ENCODE measurements at regions not wholly inside any gene's neighbourhood (a gene's known extent, or its start where the extent isn't known, plus 50 kb on each side); places are given as distances from the start of the nearest gene placed in this dataset.
"Not testable (repeated sequence)": the region's sequence is repeated elsewhere in the genome, so short reads cannot be mapped to it uniquely, and the experiment has no call there.

- Histone ChIP-seq H3K27ac (no peak overlapping the region), H3K36me3 (ENCODE audit: insufficient read depth, low read length) (no peaks in the 10 kb centered on the region), H3K9me3 (ENCODE audit: low read depth, low read length) (no peaks in the 10 kb centered on the region), H3K9ac (ENCODE audit: insufficient read length) (no peak overlapping the region), H3K4me3 (no peak overlapping the region)
- DNase-seq (ENCODE audit: low read depth, low spot score): no peak
- TF ChIP-seq FOXP2 (optimal IDR thresholded peaks at IDR 0.05; ENCODE audit: control extremely low read depth, extremely low read length, insufficient read depth) (no peak), POLR2AphosphoS5 (IDR thresholded peaks at IDR 0.05; ENCODE audit: borderline replicate concordance, low read depth, low read length) (no peak), EZH2 (IDR thresholded peaks at IDR 0.05) (no peak)
These were observed 72.4 kb upstream of the NUP50 start for GRCh38 chr22:45091254-45091854.

- H3K9ac ChIP-seq (ENCODE audit: insufficient read length); H3K4me3 ChIP-seq; H3K27ac ChIP-seq; H3K9me3 ChIP-seq (ENCODE audit: low read depth, low read length); H3K36me3 ChIP-seq (ENCODE audit: insufficient read depth, low read length); DNase-seq (ENCODE audit: low read depth, low spot score): not testable (repeated sequence)
These were observed 71.8 kb upstream of the NUP50 start for GRCh38 chr22:45091875-45092274.

GRCh38 chr22:45092644-45093043 lies 71.1 kb upstream of the NUP50 start:
- no peak overlapping the region for H3K9ac ChIP-seq (ENCODE audit: insufficient read length)

GRCh38 chr22:45093609-45094008 lies 70.1 kb upstream of the NUP50 start:
- H3K4me3 ChIP-seq: no peak overlapping the region
- no peaks in the 10 kb centered on the region for H3K9me3 ChIP-seq (ENCODE audit: low read depth, low read length)
- no peak overlapping the region for H3K9ac ChIP-seq (ENCODE audit: insufficient read length)
- no peak overlapping the region for H3K27ac ChIP-seq
- no peak for TF ChIP-seq FOXP2 (optimal IDR thresholded peaks at IDR 0.05; ENCODE audit: control extremely low read depth, extremely low read length, insufficient read depth)
- TF ChIP-seq POLR2AphosphoS5 (IDR thresholded peaks at IDR 0.05; ENCODE audit: borderline replicate concordance, low read depth, low read length): no peak
- no peak for TF ChIP-seq EZH2 (IDR thresholded peaks at IDR 0.05)
- no peak for DNase-seq (ENCODE audit: low read depth, low spot score)
- H3K36me3 ChIP-seq (ENCODE audit: insufficient read depth, low read length): no peaks in the 10 kb centered on the region

More at GRCh38 chr22:45092644-45093043, 71.1 kb upstream of the NUP50 start:
- no peak for DNase-seq (ENCODE audit: low read depth, low spot score)
- no peaks in the 10 kb centered on the region for H3K36me3 ChIP-seq (ENCODE audit: insufficient read depth, low read length)
- H3K9me3 ChIP-seq (ENCODE audit: low read depth, low read length): no peaks in the 10 kb centered on the region
- no peak overlapping the region for H3K27ac ChIP-seq
- TF ChIP-seq EZH2 (IDR thresholded peaks at IDR 0.05): no peak
- TF ChIP-seq POLR2AphosphoS5 (IDR thresholded peaks at IDR 0.05; ENCODE audit: borderline replicate concordance, low read depth, low read length): no peak
- TF ChIP-seq FOXP2 (optimal IDR thresholded peaks at IDR 0.05; ENCODE audit: control extremely low read depth, extremely low read length, insufficient read depth): no peak
- no peak overlapping the region for H3K4me3 ChIP-seq

GRCh38 chr22:45094081-45094720 lies 69.5 kb upstream of the NUP50 start:
- H3K4me3 ChIP-seq: no peak overlapping the region
- no peaks in the 10 kb centered on the region for H3K9me3 ChIP-seq (ENCODE audit: low read depth, low read length)
- TF ChIP-seq POLR2AphosphoS5 (IDR thresholded peaks at IDR 0.05; ENCODE audit: borderline replicate concordance, low read depth, low read length) (no peak), FOXP2 (optimal IDR thresholded peaks at IDR 0.05; ENCODE audit: control extremely low read depth, extremely low read length, insufficient read depth) (no peak)
- no peak overlapping the region for H3K27ac ChIP-seq
- H3K9ac ChIP-seq (ENCODE audit: insufficient read length): no peak overlapping the region
- no peak for DNase-seq (ENCODE audit: low read depth, low spot score)
- no peaks in the 10 kb centered on the region for H3K36me3 ChIP-seq (ENCODE audit: insufficient read depth, low read length)

GRCh38 chr22:45094825-45095224 lies 68.9 kb upstream of the NUP50 start:
- Histone ChIP-seq H3K4me3 (no peak overlapping the region), H3K9me3 (ENCODE audit: low read depth, low read length) (no peaks in the 10 kb centered on the region), H3K36me3 (ENCODE audit: insufficient read depth, low read length) (no peaks in the 10 kb centered on the region), H3K27ac (no peak overlapping the region), H3K9ac (ENCODE audit: insufficient read length) (no peak overlapping the region)
- TF ChIP-seq POLR2AphosphoS5 (IDR thresholded peaks at IDR 0.05; ENCODE audit: borderline replicate concordance, low read depth, low read length): no peak
- no peak for TF ChIP-seq EZH2 (IDR thresholded peaks at IDR 0.05)
- TF ChIP-seq FOXP2 (optimal IDR thresholded peaks at IDR 0.05; ENCODE audit: control extremely low read depth, extremely low read length, insufficient read depth): no peak
- DNase-seq (ENCODE audit: low read depth, low spot score): no peak

- no peak for TF ChIP-seq EZH2 (IDR thresholded peaks at IDR 0.05)
- no peak for TF ChIP-seq POLR2AphosphoS5 (IDR thresholded peaks at IDR 0.05; ENCODE audit: borderline replicate concordance, low read depth, low read length)
- TF ChIP-seq FOXP2 (optimal IDR thresholded peaks at IDR 0.05; ENCODE audit: control extremely low read depth, extremely low read length, insufficient read depth): no peak
- no peak overlapping the region for H3K9ac ChIP-seq (ENCODE audit: insufficient read length)
- H3K9me3 ChIP-seq (ENCODE audit: low read depth, low read length): no peaks in the 10 kb centered on the region
- no peak overlapping the region for H3K27ac ChIP-seq
- no peak overlapping the region for H3K4me3 ChIP-seq
- peak; percentile 10 for DNase-seq (ENCODE audit: low read depth, low spot score)
- H3K36me3 ChIP-seq (ENCODE audit: insufficient read depth, low read length): no peaks in the 10 kb centered on the region
These were observed 67.3 kb upstream of the NUP50 start for GRCh38 chr22:45096256-45096907.

GRCh38 chr22:45097061-45097460 lies 66.7 kb upstream of the NUP50 start:
- Histone ChIP-seq H3K4me3 (no peak overlapping the region), H3K36me3 (ENCODE audit: insufficient read depth, low read length) (no peaks in the 10 kb centered on the region), H3K27ac (no peak overlapping the region), H3K9me3 (ENCODE audit: low read depth, low read length) (no peaks in the 10 kb centered on the region), H3K9ac (ENCODE audit: insufficient read length) (no peak overlapping the region)
- no peak for DNase-seq (ENCODE audit: low read depth, low spot score)
- TF ChIP-seq FOXP2 (optimal IDR thresholded peaks at IDR 0.05; ENCODE audit: control extremely low read depth, extremely low read length, insufficient read depth): no peak
- TF ChIP-seq POLR2AphosphoS5 (IDR thresholded peaks at IDR 0.05; ENCODE audit: borderline replicate concordance, low read depth, low read length): no peak
- no peak for TF ChIP-seq EZH2 (IDR thresholded peaks at IDR 0.05)
